CD4-positive, alpha-beta memory T cell (primary cell): ENCODE measurements at regions not wholly inside any gene's neighbourhood (a gene's known extent, or its start where the extent isn't known, plus 50 kb on each side); places are given as distances from the start of the nearest gene placed in this dataset.

Experiments used
- CTCF ChIA-PET: fragments of 350-600 bp; sonication (Branson Sonifier 250); formaldehyde crosslinking; loops from one replicate; lab custom pipeline; 2021; ENCODE audit warnings: inconsistent platforms; ENCODE audit not compliant: partially characterized antibody; lab: Charles Lee
- POLR2A ChIA-PET: fragments of 350-600 bp; sonication (Branson Sonifier 250); formaldehyde crosslinking; loops from one replicate; lab custom pipeline; 2021; ENCODE audit not compliant: partially characterized antibody; lab: Charles Lee
- DNase-seq, 5 donors: peaks; one replicate each; pipeline versions ENCODE4 v3.0.0 to v3.0.0-alpha.2; 2020 to 2022; ENCODE audit warnings: mixed read lengths in 1 of 5
- H3K27ac ChIP-seq: one replicate; pipeline ENCODE4 v1.7.0; 2013; ENCODE audit warnings: low read depth, low read length
- H3K27me3 ChIP-seq: 2 replicates; pipeline ENCODE4 v1.7.0; 2013; ENCODE audit warnings: mild to moderate bottlenecking, low read length, moderate library complexity; ENCODE audit not compliant: insufficient read depth
- H3K36me3 ChIP-seq: 2 replicates; pipeline ENCODE4 v1.7.0; 2013; ENCODE audit warnings: mild to moderate bottlenecking, low read length, moderate library complexity; ENCODE audit not compliant: insufficient read depth
- H3K4me1 ChIP-seq: 2 replicates; pipeline ENCODE4 v1.7.0; 2013; ENCODE audit warnings: mild to moderate bottlenecking, low read length, moderate library complexity; ENCODE audit not compliant: insufficient read depth
- H3K4me3 ChIP-seq, 2 donors: one replicate each; pipeline ENCODE4 v1.7.0; 2013; ENCODE audit warnings: low read length in 2 of 2, mild to moderate bottlenecking in 1 of 2
- H3K9me3 ChIP-seq, 2 donors: one replicate each; pipeline ENCODE4 v1.7.0; 2013; ENCODE audit warnings: low read length in 2 of 2, control low read depth in 1 of 2; ENCODE audit not compliant: control insufficient read depth in 1 of 2
- H3K27ac Mint-ChIP-seq, 7 donors: one replicate each; pipeline ENCODE4 v1.8.0; 2020 to 2021; ENCODE audit warnings: mixed read lengths in 7 of 7, mild to moderate bottlenecking in 6 of 7, inconsistent platforms in 3 of 7, moderate library complexity in 3 of 7
- H3K27me3 Mint-ChIP-seq, 2 donors: one replicate each; pipeline ENCODE4 v1.8.0; 2020 to 2021; ENCODE audit warnings: mixed read lengths in 2 of 2
- H3K36me3 Mint-ChIP-seq, 2 donors: one replicate each; pipeline ENCODE4 v1.8.0; 2020 to 2021; ENCODE audit warnings: mixed read lengths in 2 of 2, inconsistent platforms in 1 of 2, mild to moderate bottlenecking in 1 of 2
- H3K4me1 Mint-ChIP-seq, 4 donors: one replicate each; pipeline ENCODE4 v1.8.0; 2020 to 2021; ENCODE audit warnings: mixed read lengths in 4 of 4, mild to moderate bottlenecking in 1 of 4
- H3K4me3 Mint-ChIP-seq, 8 donors: one replicate each; pipeline ENCODE4 v1.8.0; 2020 to 2021; ENCODE audit warnings: mixed read lengths in 8 of 8, mild to moderate bottlenecking in 7 of 8, moderate library complexity in 6 of 8, inconsistent platforms in 3 of 8
- H3K9me3 Mint-ChIP-seq, 8 donors: one replicate each; pipeline ENCODE4 v1.8.0; 2020 to 2021; ENCODE audit warnings: mixed read lengths in 8 of 8, mild to moderate bottlenecking in 5 of 8, inconsistent platforms in 3 of 8, moderate library complexity in 1 of 8
- intact Hi-C: fragments of 100-400 bp; cut with micrococcal nuclease; formaldehyde crosslinking; loops from one replicate; pipeline ENCODE4 v1.15.1; 2023

GRCh38 chr13:44093607-44094564, 214.2 kb downstream of the LACC1 start:
- no peaks in the 10 kb centered on the region for H3K27me3 ChIP-seq
- POLR2A ChIA-PET, result no interaction called here

GRCh38 chr13:44096901-44097300, 217.2 kb downstream of the LACC1 start:
- H3K4me1 Mint-ChIP-seq, result no peaks in the 10 kb centered on the region
- H3K27ac Mint-ChIP-seq, result no peak overlapping the region
- Histone ChIP-seq H3K4me1 (no peaks in the 10 kb centered on the region), H3K4me3 (no peak overlapping the region), H3K36me3 (no peaks in the 10 kb centered on the region), H3K27me3 (no peaks in the 10 kb centered on the region), H3K9me3 (no peaks in the 10 kb centered on the region), H3K27ac (no peak overlapping the region)
- no peaks in the 10 kb centered on the region for H3K36me3 Mint-ChIP-seq
- ChIA-PET POLR2A (no interaction called here), CTCF (no interaction called here)
- no peak overlapping the region for H3K4me3 Mint-ChIP-seq
- H3K27me3 Mint-ChIP-seq, result peaks cover 8 to 17% of the 10 kb centered on the region in 2 donors
- intact Hi-C loops, result no loop called here
- H3K9me3 Mint-ChIP-seq, result peaks cover 0 to 9% (median 6%) of the 10 kb centered on the region in 8 donors
- no peak for DNase-seq

More at GRCh38 chr13:44093607-44094564, 214.2 kb downstream of the LACC1 start:
- no peaks in the 10 kb centered on the region for H3K36me3 Mint-ChIP-seq
- Histone ChIP-seq H3K4me3 (no peak overlapping the region), H3K9me3 (no peaks in the 10 kb centered on the region), H3K4me1 (no peaks in the 10 kb centered on the region), H3K27ac (no peak overlapping the region), H3K36me3 (no peaks in the 10 kb centered on the region)
- peaks cover 6 to 10% (median 8%) of the 10 kb centered on the region in 4 donors for H3K4me1 Mint-ChIP-seq
- H3K9me3 Mint-ChIP-seq, result peaks cover 0 to 5% (median 2%) of the 10 kb centered on the region in 8 donors
- H3K4me3 Mint-ChIP-seq, result no peak overlapping the region
- intact Hi-C loops, result no loop called here
- H3K27me3 Mint-ChIP-seq, result peaks cover 7 to 16% of the 10 kb centered on the region in 2 donors
- CTCF ChIA-PET, result no interaction called here
- DNase-seq, result no peak
- H3K27ac Mint-ChIP-seq, result no peak overlapping the region

GRCh38 chr13:44098559-44098958, 218.9 kb downstream of the LACC1 start:
- H3K4me3 ChIP-seq, result no peak overlapping the region
- no peaks in the 10 kb centered on the region for H3K36me3 ChIP-seq
- Mint-ChIP-seq H3K36me3 (no peaks in the 10 kb centered on the region), H3K9me3 (peaks cover 0 to 16% (median 12%) of the 10 kb centered on the region in 8 donors), H3K4me3 (no peak overlapping the region), H3K4me1 (no peaks in the 10 kb centered on the region), H3K27me3 (peaks cover 8 to 14% of the 10 kb centered on the region in 2 donors), H3K27ac (no peak overlapping the region)
- H3K4me1 ChIP-seq, result no peaks in the 10 kb centered on the region
- no peaks in the 10 kb centered on the region for H3K27me3 ChIP-seq
- intact Hi-C loops, result no loop called here
- POLR2A ChIA-PET, result no interaction called here
- H3K27ac ChIP-seq, result no peak overlapping the region
- H3K9me3 ChIP-seq, result no peaks in the 10 kb centered on the region
- DNase-seq, result no peak
- CTCF ChIA-PET, result no interaction called here

- Mint-ChIP-seq H3K27me3 (peaks cover 3 to 8% of the 10 kb centered on the region in 2 donors), H3K36me3 (no peaks in the 10 kb centered on the region), H3K4me1 (no peaks in the 10 kb centered on the region), H3K27ac (peak overlapping the region in 1 of 7 donors; percentile 54), H3K4me3 (no peak overlapping the region), H3K9me3 (peaks cover 0 to 18% (median 12%) of the 10 kb centered on the region in 8 donors)
- Histone ChIP-seq H3K9me3 (no peaks in the 10 kb centered on the region), H3K27ac (no peak overlapping the region), H3K4me3 (no peak overlapping the region), H3K4me1 (no peaks in the 10 kb centered on the region), H3K36me3 (no peaks in the 10 kb centered on the region), H3K27me3 (no peaks in the 10 kb centered on the region)
- ChIA-PET CTCF (no interaction called here), POLR2A (no interaction called here)
- no peak for DNase-seq
- intact Hi-C loops, result no loop called here
Measured at GRCh38 chr13:44101347-44102083, 221.8 kb downstream of the LACC1 start.

- H3K27ac ChIP-seq, result no peak overlapping the region
- POLR2A ChIA-PET, result no interaction called here
- Mint-ChIP-seq H3K27ac (no peak overlapping the region), H3K36me3 (no peaks in the 10 kb centered on the region), H3K4me1 (no peaks in the 10 kb centered on the region), H3K4me3 (no peak overlapping the region), H3K27me3 (peaks cover 8 to 10% of the 10 kb centered on the region in 2 donors), H3K9me3 (peaks cover 0 to 18% (median 12%) of the 10 kb centered on the region in 8 donors)
- no peaks in the 10 kb centered on the region for H3K27me3 ChIP-seq
- H3K9me3 ChIP-seq, result no peaks in the 10 kb centered on the region
- CTCF ChIA-PET, result no interaction called here
- intact Hi-C loops, result no loop called here
- no peaks in the 10 kb centered on the region for H3K4me1 ChIP-seq
- H3K36me3 ChIP-seq, result no peaks in the 10 kb centered on the region
- H3K4me3 ChIP-seq, result no peak overlapping the region
- no peak for DNase-seq
Measured at GRCh38 chr13:44103429-44104196, 223.9 kb downstream of the LACC1 start.

- no peak overlapping the region for H3K27ac ChIP-seq
- Mint-ChIP-seq H3K9me3 (peaks cover 0 to 18% (median 12%) of the 10 kb centered on the region in 8 donors), H3K36me3 (no peaks in the 10 kb centered on the region), H3K27ac (no peak overlapping the region), H3K27me3 (peaks cover 8 to 9% of the 10 kb centered on the region in 2 donors), H3K4me1 (no peaks in the 10 kb centered on the region), H3K4me3 (no peak overlapping the region)
- ChIA-PET POLR2A (no interaction called here), CTCF (no interaction called here)
- H3K4me3 ChIP-seq, result no peak overlapping the region
- no peaks in the 10 kb centered on the region for H3K36me3 ChIP-seq
- H3K4me1 ChIP-seq, result no peaks in the 10 kb centered on the region
- no peak for DNase-seq
- no peaks in the 10 kb centered on the region for H3K27me3 ChIP-seq
- intact Hi-C loops, result no loop called here
- no peaks in the 10 kb centered on the region for H3K9me3 ChIP-seq
Measured at GRCh38 chr13:44104197-44104490, 224.4 kb downstream of the LACC1 start.

- H3K9me3 Mint-ChIP-seq, result peaks cover 0 to 18% (median 12%) of the 10 kb centered on the region in 8 donors
- H3K27ac Mint-ChIP-seq, result no peak overlapping the region
- intact Hi-C loops, result no loop called here
- Histone ChIP-seq H3K27me3 (no peaks in the 10 kb centered on the region), H3K36me3 (no peaks in the 10 kb centered on the region), H3K9me3 (no peaks in the 10 kb centered on the region), H3K4me3 (no peak overlapping the region), H3K27ac (no peak overlapping the region), H3K4me1 (no peaks in the 10 kb centered on the region)
- ChIA-PET POLR2A (no interaction called here), CTCF (no interaction called here)
- H3K4me1 Mint-ChIP-seq, result no peaks in the 10 kb centered on the region
- H3K27me3 Mint-ChIP-seq, result peaks cover 8% of the 10 kb centered on the region in 2 donors
- no peaks in the 10 kb centered on the region for H3K36me3 Mint-ChIP-seq
- DNase-seq, result no peak
- H3K4me3 Mint-ChIP-seq, result no peak overlapping the region
Measured at GRCh38 chr13:44104969-44105368, 225.3 kb downstream of the LACC1 start.
